Choroid plexus epithelial cell (primary cell): ENCODE measurements at regions not wholly inside any gene's neighbourhood (a gene's known extent, or its start where the extent isn't known, plus 50 kb on each side); places are given as distances from the start of the nearest gene placed in this dataset.

Experiments used
- DNase-seq: peaks from one replicate; pipeline ENCODE4 v3.0.0-alpha.2; 2010; ENCODE audit warnings: low read depth
- H3K4me3 ChIP-seq: 2 replicates; pipeline ENCODE4 v1.5.1; 2011; ENCODE audit warnings: low read depth, mild to moderate bottlenecking, control low read depth, low read length, moderate library complexity
- TF ChIP-seq, protein P1 (sequence below): conservative IDR thresholded peaks from 2 replicates; pipeline ENCODE4 v1.5.1; 2011; ENCODE audit warnings: low read depth, mild to moderate bottlenecking, control low read depth, inconsistent platforms, low read length, moderate library complexity

DNA sequence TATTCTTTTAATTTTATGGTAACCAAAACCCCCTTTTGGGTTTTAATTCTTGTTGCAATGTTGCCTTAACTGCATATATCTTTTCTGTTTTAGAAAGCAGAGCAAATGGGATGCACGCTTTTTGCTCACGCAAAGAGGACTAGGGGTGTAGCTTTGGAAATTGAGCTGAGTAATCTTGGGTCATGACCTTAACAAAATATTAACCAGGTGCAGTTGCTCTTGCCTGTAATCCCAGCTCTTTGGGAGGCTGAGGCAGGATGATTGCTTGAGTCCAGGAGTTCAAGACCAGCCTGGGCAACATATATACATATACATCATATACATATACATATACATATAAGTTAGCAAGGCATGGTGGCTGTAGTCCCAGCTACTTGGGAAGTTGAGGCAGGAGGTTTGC is 172.9 kb upstream of the BMPER start:
- H3K4me3 ChIP-seq = no peak overlapping the region
- TF ChIP-seq, protein P1, sequence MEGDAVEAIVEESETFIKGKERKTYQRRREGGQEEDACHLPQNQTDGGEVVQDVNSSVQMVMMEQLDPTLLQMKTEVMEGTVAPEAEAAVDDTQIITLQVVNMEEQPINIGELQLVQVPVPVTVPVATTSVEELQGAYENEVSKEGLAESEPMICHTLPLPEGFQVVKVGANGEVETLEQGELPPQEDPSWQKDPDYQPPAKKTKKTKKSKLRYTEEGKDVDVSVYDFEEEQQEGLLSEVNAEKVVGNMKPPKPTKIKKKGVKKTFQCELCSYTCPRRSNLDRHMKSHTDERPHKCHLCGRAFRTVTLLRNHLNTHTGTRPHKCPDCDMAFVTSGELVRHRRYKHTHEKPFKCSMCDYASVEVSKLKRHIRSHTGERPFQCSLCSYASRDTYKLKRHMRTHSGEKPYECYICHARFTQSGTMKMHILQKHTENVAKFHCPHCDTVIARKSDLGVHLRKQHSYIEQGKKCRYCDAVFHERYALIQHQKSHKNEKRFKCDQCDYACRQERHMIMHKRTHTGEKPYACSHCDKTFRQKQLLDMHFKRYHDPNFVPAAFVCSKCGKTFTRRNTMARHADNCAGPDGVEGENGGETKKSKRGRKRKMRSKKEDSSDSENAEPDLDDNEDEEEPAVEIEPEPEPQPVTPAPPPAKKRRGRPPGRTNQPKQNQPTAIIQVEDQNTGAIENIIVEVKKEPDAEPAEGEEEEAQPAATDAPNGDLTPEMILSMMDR = no peak
- no peak for DNase-seq

DNA sequence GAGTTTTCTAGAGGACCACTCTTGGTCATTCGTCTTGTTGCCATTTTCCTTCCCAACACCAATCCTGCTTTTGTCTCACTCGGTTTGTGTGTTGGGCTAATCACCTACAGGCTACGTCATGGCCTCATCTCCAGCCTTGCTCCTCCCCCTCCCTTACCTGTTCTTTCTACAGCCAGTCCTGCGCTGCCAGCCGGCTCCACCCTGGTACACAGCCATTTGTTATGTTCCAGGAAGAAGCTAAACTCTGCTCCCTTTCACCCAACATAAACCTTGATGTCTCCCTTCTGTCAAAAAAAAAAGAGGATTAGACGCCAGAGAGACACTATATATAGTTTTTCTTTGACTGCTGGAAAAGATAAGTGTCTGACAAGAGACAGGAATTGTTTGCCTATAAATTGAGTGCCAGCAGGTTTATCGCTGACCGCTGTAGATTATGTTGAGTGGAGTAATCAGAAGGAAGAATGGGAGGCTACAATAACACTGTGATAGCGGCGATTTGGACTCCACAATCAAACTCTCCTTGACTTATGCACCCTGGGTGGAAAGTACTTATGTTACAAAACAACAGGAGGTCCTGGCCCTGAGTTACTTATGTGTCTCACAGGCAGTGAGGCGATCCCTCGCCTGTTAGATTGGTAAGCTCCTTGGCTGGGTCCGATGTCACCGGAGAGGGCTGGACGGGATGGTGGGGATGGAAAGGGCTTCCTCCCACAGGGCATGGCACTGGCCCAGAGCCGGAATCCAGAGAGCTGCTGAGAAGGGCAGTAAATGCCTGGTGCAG is 171.3 kb upstream of the BMPER start:
- TF ChIP-seq, protein P1 = no peak
- DNase-seq = peak; percentile 37
- no peak overlapping the region for H3K4me3 ChIP-seq

DNA sequence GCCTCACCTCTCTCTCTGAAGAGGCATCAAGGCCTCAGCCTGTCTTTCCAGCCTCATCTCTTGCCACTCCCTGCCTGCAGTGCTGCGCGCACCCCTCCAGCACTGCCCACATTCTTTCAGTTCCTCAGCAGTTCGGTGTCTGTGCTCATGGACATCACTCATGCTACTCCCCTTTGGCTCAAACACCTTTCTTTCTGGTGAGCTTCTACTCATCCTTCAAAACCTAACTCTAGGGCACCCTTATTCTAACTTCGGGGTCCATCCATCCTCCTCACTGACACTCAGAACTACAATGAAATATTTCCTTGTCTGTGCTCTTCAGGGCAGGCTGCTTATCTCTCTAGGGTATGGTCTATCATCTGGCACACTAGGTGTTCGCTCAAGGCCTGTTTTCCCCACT is 169.9 kb upstream of the BMPER start:
- DNase-seq = no peak
- TF ChIP-seq, protein P1 = no peak
- H3K4me3 ChIP-seq = no peak overlapping the region

DNA sequence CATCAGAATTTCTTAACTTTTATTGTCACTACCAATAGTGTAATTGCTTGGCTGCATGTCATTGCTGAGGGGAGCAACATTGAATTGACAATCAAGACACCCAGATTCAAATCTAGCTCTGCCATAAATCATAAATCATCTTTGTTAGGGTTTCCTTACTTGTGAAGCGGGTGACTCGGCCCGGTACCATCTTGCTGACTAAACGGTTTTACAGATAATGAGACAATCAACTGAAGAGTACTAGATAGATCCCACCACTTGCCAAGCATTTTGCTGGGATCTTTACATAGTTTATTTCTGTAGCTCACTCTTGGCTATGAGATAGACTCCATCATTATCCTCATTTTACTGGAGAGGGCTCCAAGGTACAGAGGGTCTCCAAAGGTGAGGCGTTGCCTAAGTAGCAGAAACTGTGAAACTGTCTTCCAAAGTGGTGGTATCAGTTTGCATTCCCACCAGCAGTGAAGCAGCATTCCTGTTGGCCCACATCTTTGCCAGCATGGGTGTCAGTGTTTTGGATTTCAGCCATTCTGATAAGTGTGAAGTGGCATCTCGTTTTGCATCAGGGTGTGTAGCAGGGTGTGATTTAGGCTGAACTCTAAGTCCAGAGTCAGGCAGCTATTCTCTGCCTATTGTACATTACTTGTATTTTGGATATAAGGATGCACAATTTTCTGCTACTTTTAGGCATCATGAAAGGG is 168.7 kb upstream of the BMPER start:
- TF ChIP-seq, protein P1 = no peak
- H3K4me3 ChIP-seq = no peak overlapping the region
- no peak for DNase-seq

DNA sequence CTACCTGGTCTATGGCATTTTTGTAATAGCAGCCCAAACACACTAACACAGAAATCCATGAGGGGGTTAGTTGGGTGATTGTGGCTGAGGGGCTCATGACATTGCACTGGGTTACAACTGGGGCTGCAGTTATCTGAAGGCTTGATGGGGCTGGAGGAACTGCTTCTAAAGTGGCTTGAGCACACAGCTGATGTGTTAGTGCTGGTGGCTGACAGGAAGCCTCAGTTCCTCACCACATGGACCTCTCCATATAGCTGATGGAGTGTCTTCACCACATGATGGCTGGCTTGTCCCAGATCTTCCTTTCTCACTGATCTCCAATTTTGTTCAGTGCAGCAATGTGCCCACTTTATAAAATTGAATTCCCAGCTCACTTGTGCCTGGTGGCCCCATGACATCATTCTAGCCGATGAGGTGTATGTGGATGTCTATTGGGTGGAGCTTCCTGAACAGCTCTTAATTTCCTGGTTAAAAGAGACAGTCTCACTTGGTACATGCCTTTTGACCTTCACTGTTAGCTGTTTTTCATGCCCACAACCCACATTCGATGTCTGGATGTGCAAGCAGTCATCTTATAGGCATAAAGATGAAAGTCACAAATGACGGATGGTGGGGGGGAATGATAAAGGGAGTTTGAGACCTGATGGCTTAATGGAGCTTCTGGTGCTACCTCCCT is 166.9 kb upstream of the BMPER start:
- TF ChIP-seq, protein P1 = no peak
- no peak for DNase-seq
- H3K4me3 ChIP-seq = no peak overlapping the region

DNA sequence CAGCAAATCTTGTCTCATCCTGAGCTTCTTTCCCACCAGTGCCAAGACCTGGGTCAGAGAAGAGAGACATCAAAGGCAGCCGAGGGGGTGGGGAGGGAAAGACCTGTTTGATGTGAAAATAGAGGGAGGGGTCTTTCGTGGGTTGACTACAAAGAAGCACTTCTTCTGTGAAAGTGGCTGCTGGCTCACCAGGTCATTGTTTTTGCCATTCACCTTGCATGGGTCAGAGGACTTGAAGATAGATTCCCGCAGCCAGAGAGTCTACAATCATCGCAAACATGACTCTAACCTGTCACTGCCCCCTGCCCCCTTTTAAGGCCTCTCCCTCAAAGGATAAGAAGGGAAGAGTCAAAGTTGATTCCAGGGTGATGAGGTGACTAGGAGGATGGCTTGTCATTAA is 166.1 kb upstream of the BMPER start:
- DNase-seq = no peak
- no peak overlapping the region for H3K4me3 ChIP-seq
- TF ChIP-seq, protein P1 = no peak
